GM23338 (cell line): ENCODE measurements at regions not wholly inside any gene's neighbourhood (a gene's known extent, or its start where the extent isn't known, plus 50 kb on each side); places are given as distances from the start of the nearest gene placed in this dataset.

Experiments used
- CREB1 ChIP-seq: fragments of 250-450 bp; sonication (Bioruptor Pico); IDR thresholded peaks from 2 replicates; pipeline ENCODE4 v1.5.0; 2020; ENCODE audit warnings: low read depth, mild to moderate bottlenecking, moderate library complexity
- CTCF ChIP-seq, 2 experiments: fragments of 200-600 bp in 1 of 2; sonication (generic) in 1 of 2; conservative IDR thresholded peaks; 2 replicates each; pipeline versions ENCODE4 v1.5.1 to v1.6.1; 2016 to 2017; ENCODE audit warnings: antibody characterized with exemption in 2 of 2, low read depth in 2 of 2, mild to moderate bottlenecking in 2 of 2, moderate library complexity in 1 of 2
- EZH2 ChIP-seq: fragments of 200-600 bp; sonication (generic); IDR thresholded peaks from one replicate; pipeline ENCODE4 v1.8.0; 2017; ENCODE audit warnings: antibody characterized with exemption, mild to moderate bottlenecking, low read depth; ENCODE audit not compliant: unreplicated experiment
- EZH2phosphoT487 ChIP-seq: fragments of 200-600 bp; sonication (generic); IDR thresholded peaks from one replicate; pipeline ENCODE4 v1.8.1; 2018; ENCODE audit warnings: antibody characterized with exemption; ENCODE audit not compliant: unreplicated experiment
- JUNB ChIP-seq: IDR thresholded peaks from one replicate; pipeline ENCODE4 v1.6.1; 2016; ENCODE audit warnings: antibody characterized with exemption; ENCODE audit not compliant: unreplicated experiment
- NANOG ChIP-seq: IDR thresholded peaks from 2 replicates; pipeline ENCODE4 v1.6.1; 2016; ENCODE audit warnings: antibody characterized with exemption, borderline replicate concordance
- POLR2AphosphoS5 ChIP-seq: IDR thresholded peaks from 2 replicates; pipeline ENCODE4 v1.6.1; 2016; ENCODE audit warnings: antibody characterized with exemption, low read depth
- REST ChIP-seq: IDR thresholded peaks from one replicate; pipeline ENCODE4 v1.6.1; 2018; ENCODE audit warnings: antibody characterized with exemption; ENCODE audit not compliant: unreplicated experiment
- STAT1 ChIP-seq: IDR thresholded peaks from one replicate; pipeline ENCODE4 v1.6.1; 2016; ENCODE audit warnings: antibody characterized with exemption; ENCODE audit not compliant: unreplicated experiment
- ZNF331 ChIP-seq: fragments of 250-450 bp; sonication (Bioruptor Pico); IDR thresholded peaks from 2 replicates; pipeline ENCODE4 v1.5.0; 2020; ENCODE audit warnings: low read depth, mild to moderate bottlenecking, moderate library complexity
- ZNF462 ChIP-seq: fragments of 250-450 bp; sonication (Bioruptor Pico); IDR thresholded peaks from 2 replicates; pipeline ENCODE4 v1.5.0; 2020; ENCODE audit warnings: mild to moderate bottlenecking, moderate library complexity

GRCh38 chr2:221225752-221226151, 346.4 kb downstream of the EPHA4 start:
- TF ChIP-seq REST (no peak), CTCF (conservative IDR thresholded peaks at IDR 0.05; ENCODE audit: low read depth in 2 of 2) (no peak), EZH2phosphoT487 (no peak), POLR2AphosphoS5 (no peak), ZNF462 (CRISPR knock-in tag) (no peak), EZH2 (no peak), CREB1 (CRISPR knock-in tag) (no peak), STAT1 (no peak), JUNB (no peak), ZNF331 (no peak), NANOG (no peak)
